GM23338 (cell line): ENCODE measurements at regions not wholly inside any gene's neighbourhood (a gene's known extent, or its start where the extent isn't known, plus 50 kb on each side); places are given as distances from the start of the nearest gene placed in this dataset.

Experiments
- CREB1 ChIP-seq: fragments of 250-450 bp; sonication (Bioruptor Pico); IDR thresholded peaks from 2 replicates; pipeline ENCODE4 v1.5.0; 2020; ENCODE audit warnings: low read depth, mild to moderate bottlenecking, moderate library complexity
- CTCF ChIP-seq, 2 experiments: fragments of 200-600 bp in 1 of 2; sonication (generic) in 1 of 2; conservative IDR thresholded peaks; 2 replicates each; pipeline versions ENCODE4 v1.5.1 to v1.6.1; 2016 to 2017; ENCODE audit warnings: antibody characterized with exemption in 2 of 2, low read depth in 2 of 2, mild to moderate bottlenecking in 2 of 2, moderate library complexity in 1 of 2
- EZH2 ChIP-seq: fragments of 200-600 bp; sonication (generic); IDR thresholded peaks from one replicate; pipeline ENCODE4 v1.8.0; 2017; ENCODE audit warnings: antibody characterized with exemption, mild to moderate bottlenecking, low read depth; ENCODE audit not compliant: unreplicated experiment
- EZH2phosphoT487 ChIP-seq: fragments of 200-600 bp; sonication (generic); IDR thresholded peaks from one replicate; pipeline ENCODE4 v1.8.1; 2018; ENCODE audit warnings: antibody characterized with exemption; ENCODE audit not compliant: unreplicated experiment
- JUNB ChIP-seq: IDR thresholded peaks from one replicate; pipeline ENCODE4 v1.6.1; 2016; ENCODE audit warnings: antibody characterized with exemption; ENCODE audit not compliant: unreplicated experiment
- NANOG ChIP-seq: IDR thresholded peaks from 2 replicates; pipeline ENCODE4 v1.6.1; 2016; ENCODE audit warnings: antibody characterized with exemption, borderline replicate concordance
- POLR2AphosphoS5 ChIP-seq: IDR thresholded peaks from 2 replicates; pipeline ENCODE4 v1.6.1; 2016; ENCODE audit warnings: antibody characterized with exemption, low read depth
- STAT1 ChIP-seq: IDR thresholded peaks from one replicate; pipeline ENCODE4 v1.6.1; 2016; ENCODE audit warnings: antibody characterized with exemption; ENCODE audit not compliant: unreplicated experiment
- ZNF114 ChIP-seq: fragments of 250-450 bp; sonication (Bioruptor Pico); IDR thresholded peaks from 2 replicates; pipeline ENCODE4 v1.5.0; 2020; ENCODE audit warnings: mild to moderate bottlenecking, moderate library complexity
- ZNF331 ChIP-seq: fragments of 250-450 bp; sonication (Bioruptor Pico); IDR thresholded peaks from 2 replicates; pipeline ENCODE4 v1.5.0; 2020; ENCODE audit warnings: low read depth, mild to moderate bottlenecking, moderate library complexity
- TF ChIP-seq, protein P1 (sequence below): IDR thresholded peaks from one replicate; pipeline ENCODE4 v1.6.1; 2018; ENCODE audit warnings: antibody characterized with exemption; ENCODE audit not compliant: unreplicated experiment
- TF ChIP-seq, protein P2 (sequence below): IDR thresholded peaks from 2 replicates; pipeline ENCODE4 v1.6.1; 2016; ENCODE audit warnings: antibody characterized with exemption

GRCh38 chr12:88977115-88977514, 375.2 kb downstream of the DUSP6 start:
- TF ChIP-seq CTCF (conservative IDR thresholded peaks at IDR 0.05; ENCODE audit: low read depth in 2 of 2), result no peak
- TF ChIP-seq, protein P1, sequence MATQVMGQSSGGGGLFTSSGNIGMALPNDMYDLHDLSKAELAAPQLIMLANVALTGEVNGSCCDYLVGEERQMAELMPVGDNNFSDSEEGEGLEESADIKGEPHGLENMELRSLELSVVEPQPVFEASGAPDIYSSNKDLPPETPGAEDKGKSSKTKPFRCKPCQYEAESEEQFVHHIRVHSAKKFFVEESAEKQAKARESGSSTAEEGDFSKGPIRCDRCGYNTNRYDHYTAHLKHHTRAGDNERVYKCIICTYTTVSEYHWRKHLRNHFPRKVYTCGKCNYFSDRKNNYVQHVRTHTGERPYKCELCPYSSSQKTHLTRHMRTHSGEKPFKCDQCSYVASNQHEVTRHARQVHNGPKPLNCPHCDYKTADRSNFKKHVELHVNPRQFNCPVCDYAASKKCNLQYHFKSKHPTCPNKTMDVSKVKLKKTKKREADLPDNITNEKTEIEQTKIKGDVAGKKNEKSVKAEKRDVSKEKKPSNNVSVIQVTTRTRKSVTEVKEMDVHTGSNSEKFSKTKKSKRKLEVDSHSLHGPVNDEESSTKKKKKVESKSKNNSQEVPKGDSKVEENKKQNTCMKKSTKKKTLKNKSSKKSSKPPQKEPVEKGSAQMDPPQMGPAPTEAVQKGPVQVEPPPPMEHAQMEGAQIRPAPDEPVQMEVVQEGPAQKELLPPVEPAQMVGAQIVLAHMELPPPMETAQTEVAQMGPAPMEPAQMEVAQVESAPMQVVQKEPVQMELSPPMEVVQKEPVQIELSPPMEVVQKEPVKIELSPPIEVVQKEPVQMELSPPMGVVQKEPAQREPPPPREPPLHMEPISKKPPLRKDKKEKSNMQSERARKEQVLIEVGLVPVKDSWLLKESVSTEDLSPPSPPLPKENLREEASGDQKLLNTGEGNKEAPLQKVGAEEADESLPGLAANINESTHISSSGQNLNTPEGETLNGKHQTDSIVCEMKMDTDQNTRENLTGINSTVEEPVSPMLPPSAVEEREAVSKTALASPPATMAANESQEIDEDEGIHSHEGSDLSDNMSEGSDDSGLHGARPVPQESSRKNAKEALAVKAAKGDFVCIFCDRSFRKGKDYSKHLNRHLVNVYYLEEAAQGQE, result no peak
- no peak for TF ChIP-seq POLR2AphosphoS5
- TF ChIP-seq EZH2, result no peak
- TF ChIP-seq, protein P2, sequence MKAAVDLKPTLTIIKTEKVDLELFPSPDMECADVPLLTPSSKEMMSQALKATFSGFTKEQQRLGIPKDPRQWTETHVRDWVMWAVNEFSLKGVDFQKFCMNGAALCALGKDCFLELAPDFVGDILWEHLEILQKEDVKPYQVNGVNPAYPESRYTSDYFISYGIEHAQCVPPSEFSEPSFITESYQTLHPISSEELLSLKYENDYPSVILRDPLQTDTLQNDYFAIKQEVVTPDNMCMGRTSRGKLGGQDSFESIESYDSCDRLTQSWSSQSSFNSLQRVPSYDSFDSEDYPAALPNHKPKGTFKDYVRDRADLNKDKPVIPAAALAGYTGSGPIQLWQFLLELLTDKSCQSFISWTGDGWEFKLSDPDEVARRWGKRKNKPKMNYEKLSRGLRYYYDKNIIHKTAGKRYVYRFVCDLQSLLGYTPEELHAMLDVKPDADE, result no peak
- no peak for TF ChIP-seq CREB1 (CRISPR knock-in tag)
- no peak for TF ChIP-seq EZH2phosphoT487
- no peak for TF ChIP-seq NANOG
- TF ChIP-seq ZNF331 (CRISPR knock-in tag), result no peak
- no peak for TF ChIP-seq ZNF114 (CRISPR knock-in tag)
- no peak for TF ChIP-seq JUNB
- no peak for TF ChIP-seq STAT1
